GM18519 (cell line): ENCODE measurements at regions not wholly inside any gene's neighbourhood (a gene's known extent, or its start where the extent isn't known, plus 50 kb on each side); places are given as distances from the start of the nearest gene placed in this dataset.

ENCODE experiments used
- ATAC-seq: cut with Tn5 transposase; IDR thresholded peaks from one replicate; pipeline ENCODE4 v1.9.1; 2021; ENCODE audit warnings: mild to moderate bottlenecking, moderate library complexity; ENCODE audit not compliant: unreplicated experiment, low FRiP score

- no peak for ATAC-seq
Observed at GRCh38 chr2:150733051-150733618, 245.7 kb upstream of the RND3 start.

- no peak for ATAC-seq
Observed at GRCh38 chr2:150732491-150732890, 245.0 kb upstream of the RND3 start.

- ATAC-seq, result peak; percentile 52
Observed at GRCh38 chr2:150732064-150732463, 244.6 kb upstream of the RND3 start.

- ATAC-seq, result peak; percentile 56
Observed at GRCh38 chr2:150729495-150729955, 242.1 kb upstream of the RND3 start.

GRCh38 chr2:150718280-150718679, 230.8 kb upstream of the RND3 start:
- no peak for ATAC-seq

GRCh38 chr2:150716186-150716585, 228.7 kb upstream of the RND3 start:
- no peak for ATAC-seq

GRCh38 chr2:150715501-150715900, 228.0 kb upstream of the RND3 start:
- ATAC-seq, result no peak

GRCh38 chr2:150710916-150711315, 223.4 kb upstream of the RND3 start:
- no peak for ATAC-seq

GRCh38 chr2:150710041-150710440, 222.6 kb upstream of the RND3 start:
- ATAC-seq, result no peak

- no peak for ATAC-seq
Observed at GRCh38 chr2:150706561-150706960, 219.1 kb upstream of the RND3 start.

- peak; percentile 87 for ATAC-seq
Observed at GRCh38 chr2:150705767-150706166, 218.3 kb upstream of the RND3 start.

GRCh38 chr2:150705357-150705756, 217.9 kb upstream of the RND3 start:
- no peak for ATAC-seq

- no peak for ATAC-seq
Observed at GRCh38 chr2:150702791-150703190, 215.3 kb upstream of the RND3 start.

- ATAC-seq, result no peak
Observed at GRCh38 chr2:150700666-150701580, 213.5 kb upstream of the RND3 start.

- no peak for ATAC-seq
Observed at GRCh38 chr2:150699218-150699617, 211.8 kb upstream of the RND3 start.

- no peak for ATAC-seq
Observed at GRCh38 chr2:150698016-150698661, 210.7 kb upstream of the RND3 start.

GRCh38 chr2:150697596-150697995, 210.1 kb upstream of the RND3 start:
- ATAC-seq, result no peak

GRCh38 chr2:150695451-150696135, 208.1 kb upstream of the RND3 start:
- no peak for ATAC-seq

- no peak for ATAC-seq
Observed at GRCh38 chr2:150693556-150693955, 206.1 kb upstream of the RND3 start.

- ATAC-seq, result no peak
Observed at GRCh38 chr2:150690870-150691269, 203.4 kb upstream of the RND3 start.

GRCh38 chr2:150690261-150690660, 202.8 kb upstream of the RND3 start:
- ATAC-seq, result no peak
